T-helper 1 cell (primary cell): ENCODE measurements at regions not wholly inside any gene's neighbourhood (a gene's known extent, or its start where the extent isn't known, plus 50 kb on each side); places are given as distances from the start of the nearest gene placed in this dataset.

Experiments used
- DNase-seq, 5 donors: peaks; one replicate each; pipeline ENCODE4 v3.0.0-alpha.2; 2012 to 2020

GRCh38 chr11:29296680-29297079 is 720.1 kb downstream of the KCNA4 start:
- DNase-seq, result no peak

DNA sequence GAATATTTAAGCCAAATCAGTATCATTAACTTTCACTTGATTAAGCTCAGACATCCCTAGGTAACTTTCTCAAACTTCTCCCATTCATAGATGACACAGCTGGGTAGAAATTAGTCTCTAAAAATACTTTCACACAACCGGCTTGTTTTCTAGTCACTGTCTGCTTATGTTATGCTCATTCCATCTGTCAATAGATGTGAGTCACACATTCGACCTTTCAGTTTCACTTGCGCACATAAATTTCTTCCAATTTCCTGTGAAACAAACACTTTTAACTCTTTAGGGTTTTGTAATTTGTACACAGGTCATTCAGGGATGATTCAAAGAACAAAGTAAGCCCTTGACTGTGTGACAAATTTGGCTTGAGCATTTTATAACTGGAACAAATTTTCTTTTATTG is 723.0 kb downstream of the KCNA4 start:
- no peak for DNase-seq

DNA sequence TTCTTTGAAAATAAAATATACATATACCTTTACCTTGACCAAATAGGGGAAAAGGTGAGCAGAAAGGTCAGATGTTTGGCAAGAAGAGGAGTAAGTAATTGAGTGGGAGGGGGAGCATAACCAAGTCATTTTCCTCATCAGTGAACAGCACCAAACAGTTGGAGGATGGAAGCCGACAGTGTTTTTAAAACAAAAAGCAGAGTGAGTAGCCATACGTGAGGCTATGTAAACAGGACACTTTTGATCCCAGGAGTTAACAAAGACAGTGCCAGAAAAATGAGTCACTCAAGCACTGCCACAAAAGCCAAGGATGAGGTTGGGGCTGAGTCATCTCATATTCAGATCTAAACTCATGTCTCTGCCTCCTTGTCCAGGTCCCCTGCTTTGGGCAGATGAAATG is 734.7 kb downstream of the KCNA4 start:
- no peak for DNase-seq

GRCh38 chr11:29281271-29281777 is 735.5 kb downstream of the KCNA4 start:
- no peak for DNase-seq

GRCh38 chr11:29280452-29280851 is 736.4 kb downstream of the KCNA4 start:
- DNase-seq, result no peak

DNA sequence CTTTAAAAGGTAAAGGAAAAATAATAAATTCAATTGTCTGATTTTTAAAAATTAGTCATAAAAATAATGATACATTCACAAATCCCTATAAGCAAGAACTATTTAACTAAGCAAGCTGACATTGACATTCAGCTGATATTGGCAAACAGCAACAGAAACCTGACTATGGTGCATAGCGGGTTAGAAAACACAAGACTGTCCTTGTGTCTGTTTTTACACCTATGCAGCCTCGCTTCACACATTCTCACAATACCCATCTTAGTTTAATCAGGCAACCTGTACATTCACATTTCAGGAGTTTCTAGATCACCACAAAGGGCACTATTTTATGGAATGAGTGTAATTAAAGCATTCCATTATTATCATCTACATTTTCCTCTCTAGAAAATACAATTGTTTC is 737.1 kb downstream of the KCNA4 start:
- no peak for DNase-seq

- no peak for DNase-seq
These were observed 744.7 kb downstream of the KCNA4 start for GRCh38 chr11:29272019-29272654.

DNA sequence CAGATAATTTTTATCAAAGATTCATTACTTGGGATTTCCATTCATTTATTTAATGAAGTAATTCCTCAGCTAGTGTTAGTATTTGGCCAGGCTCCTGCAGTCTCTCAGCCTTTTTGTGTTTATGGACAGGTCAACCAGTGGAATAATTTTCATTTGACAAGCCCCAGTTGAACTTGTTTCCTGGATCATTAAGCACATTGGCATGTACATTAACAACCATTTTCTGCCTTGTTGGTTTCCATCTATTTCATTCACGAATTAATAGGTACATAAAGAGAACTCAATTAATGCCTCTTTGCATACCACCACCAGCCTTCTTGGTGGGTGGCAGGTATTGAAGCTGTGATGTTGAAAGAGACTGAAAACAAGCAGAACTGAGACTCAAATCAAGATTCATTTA is 745.2 kb downstream of the KCNA4 start:
- no peak for DNase-seq

DNA sequence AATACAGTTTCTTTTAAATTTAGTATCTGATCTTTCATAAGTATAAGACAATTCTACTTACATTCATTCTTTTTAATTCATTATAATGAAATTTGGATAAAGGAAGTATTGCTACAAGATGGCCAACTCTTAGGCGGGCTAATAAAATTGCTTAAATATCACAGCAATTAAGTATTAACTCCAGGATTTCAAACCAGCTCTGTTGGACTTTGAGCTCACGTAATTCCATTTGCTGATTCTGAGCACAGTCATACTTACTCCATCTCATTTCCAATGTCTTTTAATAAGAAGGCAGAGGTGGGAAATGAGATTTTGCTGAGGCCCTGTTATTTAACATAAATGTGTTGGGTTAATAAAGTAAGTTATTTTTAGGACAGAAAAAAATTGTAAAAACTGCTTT is 748.1 kb downstream of the KCNA4 start:
- DNase-seq, result no peak

GRCh38 chr11:29265792-29266191 is 751.0 kb downstream of the KCNA4 start:
- no peak for DNase-seq

GRCh38 chr11:29265381-29265780 is 751.4 kb downstream of the KCNA4 start:
- no peak for DNase-seq

GRCh38 chr11:29263971-29264682 is 752.7 kb downstream of the KCNA4 start:
- DNase-seq, result no peak

DNA sequence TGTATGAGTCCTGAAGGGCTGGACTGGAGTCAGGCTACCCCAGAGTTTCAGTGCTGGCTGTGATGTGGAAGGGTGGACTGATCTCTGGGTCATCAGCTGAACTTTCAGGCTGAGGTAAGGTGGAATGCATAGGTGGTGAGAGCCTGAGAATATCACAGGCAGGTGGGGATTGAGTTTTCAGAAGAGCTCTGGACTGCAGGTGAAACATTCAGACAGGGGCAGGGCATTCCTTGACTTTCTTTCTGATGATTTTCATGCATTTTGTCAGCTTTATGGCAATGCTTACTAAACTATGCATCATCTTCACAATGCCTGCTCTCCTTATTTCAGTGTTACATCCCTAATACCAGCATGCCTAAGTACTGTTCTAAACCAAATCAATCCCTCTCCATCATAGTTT is 755.0 kb downstream of the KCNA4 start:
- DNase-seq, result no peak

GRCh38 chr11:29260939-29261705 is 755.7 kb downstream of the KCNA4 start:
- DNase-seq, result no peak

DNA sequence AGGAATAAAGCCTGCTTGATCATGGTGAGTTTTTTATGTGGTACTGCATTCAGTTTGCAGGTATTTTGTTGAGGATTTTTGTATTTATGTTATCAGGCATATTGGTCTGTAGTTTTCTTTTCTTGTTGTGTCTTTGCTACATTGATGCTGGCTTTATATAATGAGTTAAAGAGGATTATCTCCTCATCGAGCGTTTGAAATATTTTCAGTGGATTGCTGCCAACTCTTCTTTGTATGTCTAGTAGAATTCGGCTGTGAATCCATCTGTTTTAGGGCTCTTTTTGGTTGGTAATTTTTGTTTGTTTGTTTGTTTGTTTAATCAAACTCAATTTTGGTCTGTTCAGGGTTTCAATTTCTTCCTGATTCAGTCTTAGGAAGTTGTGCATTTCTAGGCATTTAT is 758.4 kb downstream of the KCNA4 start:
- no peak for DNase-seq

- DNase-seq, result no peak
These were observed 760.2 kb downstream of the KCNA4 start for GRCh38 chr11:29256580-29256979.

- no peak for DNase-seq
These were observed 761.4 kb downstream of the KCNA4 start for GRCh38 chr11:29255401-29255800.

GRCh38 chr11:29251738-29252137 is 765.1 kb downstream of the KCNA4 start:
- DNase-seq, result no peak

DNA sequence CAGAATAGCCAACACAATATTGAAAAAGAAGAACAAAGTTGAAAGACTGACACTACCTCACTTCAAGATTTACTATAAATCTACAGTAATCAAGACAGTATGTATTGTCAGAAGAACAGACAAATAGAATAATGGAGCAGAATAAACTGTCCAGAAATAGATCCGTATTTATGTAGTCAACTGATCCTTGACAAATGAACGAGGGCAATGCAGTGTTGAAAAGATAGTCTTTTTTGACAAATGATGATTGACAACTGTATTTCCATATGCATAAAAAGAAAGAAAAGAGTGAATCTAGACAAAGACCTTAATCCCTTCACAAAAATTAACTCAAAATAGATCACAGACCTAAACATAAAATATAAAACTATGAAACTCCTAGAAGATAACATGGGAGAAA is 767.1 kb downstream of the KCNA4 start:
- no peak for DNase-seq

DNA sequence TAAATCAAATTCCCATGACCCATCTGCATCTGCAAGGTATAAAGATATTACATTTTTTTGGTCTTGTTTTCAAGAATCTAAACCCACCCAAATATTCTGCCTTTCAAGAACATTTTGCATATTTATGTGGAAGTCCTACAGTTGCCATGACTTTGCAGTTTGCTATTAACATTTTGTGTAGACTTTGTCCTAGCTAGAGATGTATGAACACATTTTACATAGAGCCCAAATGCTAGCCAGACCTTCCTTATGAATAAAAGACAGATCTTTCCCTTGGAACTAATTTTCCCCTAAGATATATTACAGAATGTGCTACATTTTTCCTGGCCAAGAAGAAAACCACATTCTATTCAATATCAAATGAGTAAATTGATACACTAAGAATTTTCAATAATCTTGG is 772.5 kb downstream of the KCNA4 start:
- no peak for DNase-seq

DNA sequence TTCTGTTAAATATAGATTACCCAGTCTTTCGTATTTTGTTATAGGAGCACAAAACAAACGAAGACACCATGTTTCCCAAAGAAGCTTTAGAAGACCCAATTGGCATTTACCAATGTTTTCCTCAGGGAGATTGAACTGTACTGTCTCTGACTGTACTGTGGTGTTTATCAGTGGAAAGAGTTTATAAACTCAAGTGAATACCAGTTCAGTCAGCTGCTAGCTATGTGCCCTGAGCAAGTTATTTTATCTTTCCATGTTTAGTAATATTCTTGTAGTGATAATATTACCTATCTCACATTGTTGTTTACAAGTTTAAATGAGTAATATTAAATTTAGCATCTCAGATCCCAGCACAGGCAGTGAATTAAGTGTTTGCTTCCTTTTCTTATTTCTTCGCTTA is 773.2 kb downstream of the KCNA4 start:
- no peak for DNase-seq

- DNase-seq, result no peak
These were observed 784.8 kb downstream of the KCNA4 start for GRCh38 chr11:29231991-29232390.

DNA sequence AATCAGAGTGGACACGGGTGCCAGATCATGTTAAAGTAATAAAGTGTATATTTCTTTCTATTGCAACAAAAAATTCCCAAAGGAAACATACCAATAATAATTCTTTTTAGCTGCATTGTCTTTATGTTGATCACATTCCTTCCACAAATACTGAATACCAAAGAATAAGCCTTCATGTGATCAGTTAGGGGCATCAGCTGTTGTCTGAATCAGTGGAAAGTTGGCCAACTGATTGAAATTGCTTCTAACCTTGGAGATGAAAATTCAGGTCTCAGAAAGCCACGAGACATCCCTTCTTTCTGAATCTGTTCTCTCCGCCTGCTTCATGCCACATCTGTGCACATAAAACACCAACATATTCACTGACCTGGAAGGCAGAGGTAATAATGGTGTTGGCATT is 785.2 kb downstream of the KCNA4 start:
- DNase-seq, result no peak

DNA sequence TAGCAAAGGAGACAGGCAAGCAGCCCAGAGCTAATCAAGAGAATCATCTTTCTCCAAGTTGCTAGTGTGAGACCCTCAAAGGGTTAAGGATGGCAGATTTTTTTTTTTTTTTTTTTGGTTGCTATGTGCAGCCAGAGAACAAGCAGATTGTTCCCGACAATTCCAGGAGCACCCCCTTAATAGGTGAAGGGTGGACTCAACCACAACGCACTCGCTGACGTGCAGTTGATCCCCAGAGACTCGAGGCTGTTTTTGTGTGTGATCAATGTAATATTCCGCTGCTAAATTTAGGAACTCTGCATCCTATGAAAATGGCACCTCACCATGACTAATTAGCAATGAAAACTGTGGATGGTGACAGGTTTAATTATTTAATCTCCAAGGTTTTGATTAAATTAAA is 789.0 kb downstream of the KCNA4 start:
- DNase-seq, result no peak
